NCI-H2081 (cell line): ENCODE measurements at regions not wholly inside any gene's neighbourhood (a gene's known extent, or its start where the extent isn't known, plus 50 kb on each side); places are given as distances from the start of the nearest gene placed in this dataset.

ENCODE experiments used
- DNase-seq, 2 experiments: peaks; one replicate each; lab custom pipeline; 2025; lab: John Stamatoyannopoulos, UW

DNA sequence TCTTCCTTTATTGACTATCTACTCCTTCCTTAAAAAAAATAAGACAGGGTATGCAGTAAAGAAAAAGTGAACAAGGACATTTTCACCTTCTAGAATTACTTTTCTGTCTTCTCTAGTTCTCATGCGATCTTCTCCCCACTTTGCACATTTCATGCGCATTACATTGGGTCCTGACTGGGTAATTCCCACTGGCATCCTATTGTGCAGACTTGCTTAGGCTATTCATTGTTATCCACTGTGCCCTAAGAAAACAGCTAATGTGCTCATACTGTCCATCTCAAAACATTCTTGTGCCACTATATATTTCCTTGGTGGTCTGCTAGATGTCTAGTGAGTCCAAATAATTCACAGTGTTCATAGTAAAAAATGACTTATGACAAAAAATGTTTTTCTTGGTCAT is 447.4 kb upstream of the ROBO1 start:
- DNase-seq, result no peak

DNA sequence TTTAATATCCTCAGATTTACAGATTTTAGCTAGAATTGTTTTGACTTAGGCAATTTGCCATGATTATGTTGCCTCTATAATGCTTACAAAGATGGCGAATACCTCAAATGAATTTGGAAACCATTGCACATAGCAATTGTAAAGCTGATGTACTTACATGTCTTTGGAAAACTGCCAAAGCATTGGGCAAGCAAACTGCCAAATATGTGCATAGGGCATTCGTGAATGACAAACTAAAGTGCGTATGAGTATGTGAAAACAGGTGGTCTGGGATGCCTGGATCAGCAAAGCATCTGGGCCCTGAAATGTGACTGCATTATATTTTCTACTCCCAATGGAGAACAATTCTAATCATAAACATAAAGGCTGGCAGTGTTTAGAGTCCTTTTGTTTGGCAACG is 445.3 kb upstream of the ROBO1 start:
- peak in 1 of 2 experiments; percentile 10 for DNase-seq

DNA sequence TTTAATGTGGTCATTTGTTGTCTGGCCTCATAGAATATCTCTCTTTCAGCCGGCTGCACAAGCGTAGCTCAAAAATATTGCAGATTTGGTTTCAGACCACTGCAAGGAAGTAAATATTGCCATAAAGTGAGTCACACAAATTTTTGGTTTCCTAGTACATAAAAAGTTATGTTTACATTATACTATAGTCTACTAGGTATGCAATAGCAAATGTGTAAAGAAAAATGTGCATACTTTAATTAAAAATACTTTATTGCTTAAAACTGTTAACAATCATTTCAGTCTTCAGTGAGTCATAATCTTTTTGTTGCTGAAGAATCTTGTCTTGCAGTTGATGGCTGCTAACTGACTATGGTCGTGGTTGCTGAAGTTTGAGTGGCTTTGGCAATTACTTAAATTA is 425.1 kb upstream of the ROBO1 start:
- DNase-seq, result no peak

DNA sequence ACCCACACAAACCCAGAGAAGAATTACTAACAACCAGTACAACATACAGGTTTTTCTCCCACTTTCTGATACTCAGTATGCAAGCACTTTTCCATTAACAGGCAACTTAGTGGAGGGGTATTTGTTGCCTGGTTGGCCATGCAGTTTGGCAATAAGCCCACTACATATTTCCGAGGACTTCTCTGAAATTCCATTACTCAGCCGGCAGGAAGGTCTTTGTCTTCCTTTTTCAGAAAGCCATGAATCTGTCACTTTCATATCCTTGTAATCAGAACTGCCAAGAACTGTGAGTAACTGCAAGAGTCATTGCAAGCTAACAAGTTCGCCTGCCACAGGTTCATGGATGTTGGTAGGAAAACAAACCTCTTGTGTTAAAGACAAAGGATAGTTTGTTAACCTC is 422.3 kb upstream of the ROBO1 start:
- no peak for DNase-seq

DNA sequence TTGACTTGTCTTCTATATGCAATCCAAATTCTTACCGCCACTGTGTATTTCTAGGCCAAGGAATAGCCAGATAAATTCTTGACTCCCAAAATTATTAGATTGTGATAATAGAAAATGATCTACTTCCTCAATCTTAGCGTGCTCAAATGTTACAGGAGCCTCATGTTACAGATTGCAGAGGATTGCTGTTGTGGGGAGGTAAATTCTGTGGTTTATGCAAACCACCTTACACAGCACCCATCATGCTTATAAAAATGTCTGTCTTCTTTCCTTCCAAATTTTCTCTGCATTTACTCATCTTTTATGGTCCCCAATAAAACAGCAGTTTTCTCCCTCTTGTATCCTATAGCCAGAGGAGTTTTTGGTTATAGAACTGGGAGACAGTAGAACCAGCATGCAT is 420.2 kb upstream of the ROBO1 start:
- no peak for DNase-seq

DNA sequence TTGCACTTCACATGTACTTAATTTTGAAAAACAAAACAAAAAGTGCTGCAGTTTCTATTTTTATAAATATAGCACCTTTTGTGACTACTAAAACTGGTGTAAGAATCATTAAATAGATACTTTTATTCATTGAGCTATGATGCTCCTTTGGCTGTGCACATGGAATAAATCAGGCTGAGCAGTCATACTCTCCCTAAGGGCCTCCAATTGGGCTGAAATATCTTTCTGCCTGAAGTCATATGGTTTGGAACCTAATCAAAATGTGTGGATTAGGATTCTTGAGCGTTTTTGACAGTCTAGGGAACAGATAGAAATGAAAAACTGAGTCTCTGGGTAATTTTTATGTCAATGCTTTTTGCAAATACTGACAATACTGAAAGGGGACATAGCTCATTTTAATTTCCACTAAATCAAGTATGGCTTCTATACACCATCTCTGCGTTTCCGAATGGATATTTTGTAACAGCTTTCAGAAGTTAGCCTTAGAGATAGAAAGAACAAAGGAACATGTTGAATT is 392.2 kb upstream of the ROBO1 start:
- no peak for DNase-seq

DNA sequence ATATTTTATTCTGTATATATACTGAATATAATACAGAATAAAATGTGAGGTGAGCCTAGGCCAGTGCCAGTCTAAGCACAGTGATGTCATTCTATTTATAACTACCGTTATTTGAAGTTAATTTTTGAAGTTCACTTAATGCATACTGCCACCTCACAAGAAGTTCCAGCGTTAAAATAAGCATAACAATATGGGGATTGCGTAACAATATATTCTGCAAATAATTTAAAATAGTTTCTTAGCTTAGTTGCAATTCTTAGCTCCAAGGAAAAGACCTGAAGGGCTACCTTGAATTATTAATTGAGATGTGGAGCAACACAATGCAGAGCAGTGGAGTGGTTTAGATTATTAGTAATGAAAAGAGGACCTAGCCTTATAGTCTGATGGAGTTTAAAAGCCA is 390.5 kb upstream of the ROBO1 start:
- no peak for DNase-seq

DNA sequence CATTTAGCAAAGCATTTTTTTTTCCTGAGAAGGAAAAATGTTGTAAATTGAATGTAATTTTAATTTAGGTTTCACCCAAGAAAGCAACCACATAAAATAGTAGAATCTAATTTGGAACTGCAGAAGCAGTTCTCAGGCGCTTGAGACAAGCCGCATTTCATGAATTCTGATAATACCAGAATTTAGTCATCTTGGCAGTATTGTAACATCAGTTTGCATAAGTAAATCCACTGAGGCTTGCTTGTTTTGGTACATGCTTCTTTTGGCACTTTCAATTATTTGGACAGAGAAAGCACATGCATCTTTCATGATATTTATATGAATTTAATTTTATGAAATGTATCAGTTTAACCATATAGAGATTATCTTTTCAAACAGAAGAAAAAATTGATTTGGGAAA is 389.7 kb upstream of the ROBO1 start:
- DNase-seq, result no peak

DNA sequence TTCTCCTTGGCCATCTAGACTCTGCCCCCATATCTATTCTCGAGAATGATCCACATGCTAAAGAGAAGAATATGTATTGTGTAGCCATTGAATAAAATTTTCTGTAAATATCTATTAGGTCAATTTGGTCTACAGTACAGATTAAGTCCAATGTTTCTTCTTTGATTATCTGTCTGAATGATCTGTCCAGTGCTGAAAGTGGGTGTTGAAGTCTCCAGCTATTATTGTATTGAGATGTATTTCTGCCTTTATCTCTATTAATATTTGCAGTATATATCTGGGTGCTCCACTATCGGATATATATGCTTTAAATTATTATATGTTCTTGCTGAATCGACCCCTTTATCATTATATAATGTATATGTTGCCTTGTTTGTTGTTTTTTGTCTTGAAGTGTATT is 384.9 kb upstream of the ROBO1 start:
- no peak for DNase-seq

DNA sequence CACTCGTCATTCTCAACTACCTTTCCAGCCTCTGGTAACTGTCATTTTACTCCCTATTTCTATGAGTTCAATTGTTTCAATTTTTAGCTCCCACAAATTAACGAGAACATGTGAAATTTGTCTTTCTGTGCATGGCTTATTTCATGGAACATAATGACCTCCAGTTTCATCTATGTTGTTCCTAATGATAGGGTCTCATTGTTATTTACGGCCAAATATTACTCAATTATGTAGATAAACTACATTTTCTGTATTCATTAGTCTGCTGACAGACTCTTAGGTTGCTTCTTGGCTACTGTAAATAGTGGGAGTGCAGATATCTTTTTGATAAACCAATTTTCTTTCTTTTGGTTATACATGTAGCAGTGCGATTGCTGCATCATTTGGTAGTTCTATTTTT is 374.9 kb upstream of the ROBO1 start:
- no peak for DNase-seq

DNA sequence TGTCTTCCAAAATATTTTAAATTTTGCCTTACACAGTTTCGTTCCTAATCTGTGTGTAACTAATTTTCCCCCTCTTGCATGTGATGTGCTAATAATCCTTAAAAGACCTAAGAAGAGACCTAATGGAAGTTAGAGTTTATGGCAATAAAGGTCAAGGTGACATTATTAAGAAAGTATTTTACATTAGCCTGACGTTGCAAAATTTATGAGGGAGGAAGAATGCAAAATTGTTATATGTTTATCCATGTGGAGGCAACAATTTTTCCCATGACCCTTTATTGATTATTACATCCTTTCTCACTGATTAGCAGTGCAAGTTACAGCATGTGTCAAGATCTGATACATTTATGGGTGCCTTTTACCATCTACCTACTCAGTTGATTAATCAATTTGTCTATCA is 373.8 kb upstream of the ROBO1 start:
- no peak for DNase-seq

DNA sequence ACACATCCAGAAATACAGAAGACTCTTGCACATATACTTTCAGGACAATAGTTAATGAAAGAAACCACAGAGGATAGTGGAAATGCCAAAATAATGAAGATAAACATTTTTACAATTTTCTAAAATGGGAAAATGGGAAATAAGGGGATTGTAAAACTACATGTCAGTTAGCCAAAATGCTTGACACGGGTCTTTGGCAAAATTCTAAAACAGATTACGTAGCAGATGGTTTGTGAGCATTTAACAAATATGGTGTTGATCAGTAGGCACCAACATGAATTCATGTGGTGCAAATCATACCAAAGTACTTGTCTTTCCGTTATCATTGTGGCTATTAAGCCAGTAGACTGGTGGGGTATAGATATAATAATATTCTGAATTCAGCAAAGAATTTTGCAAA is 348.5 kb upstream of the ROBO1 start:
- DNase-seq, result no peak

DNA sequence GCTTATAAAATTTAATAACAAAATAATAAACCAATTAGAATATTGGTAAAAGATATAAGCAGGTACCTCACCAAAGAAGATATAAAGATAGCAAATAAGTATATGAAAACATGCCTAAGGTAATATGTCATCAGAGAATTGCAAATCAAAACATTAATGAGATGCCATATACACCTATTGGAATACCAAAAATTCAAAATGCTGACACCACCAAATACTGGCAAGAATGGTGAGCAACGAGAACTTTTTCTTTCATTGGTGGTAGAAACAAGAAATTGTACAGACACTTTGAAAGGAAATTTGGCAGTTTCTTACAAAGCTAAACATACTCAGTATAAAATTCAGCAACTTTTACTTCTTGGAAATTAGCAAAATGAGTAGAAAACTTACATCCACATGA is 346.9 kb upstream of the ROBO1 start:
- no peak for DNase-seq

DNA sequence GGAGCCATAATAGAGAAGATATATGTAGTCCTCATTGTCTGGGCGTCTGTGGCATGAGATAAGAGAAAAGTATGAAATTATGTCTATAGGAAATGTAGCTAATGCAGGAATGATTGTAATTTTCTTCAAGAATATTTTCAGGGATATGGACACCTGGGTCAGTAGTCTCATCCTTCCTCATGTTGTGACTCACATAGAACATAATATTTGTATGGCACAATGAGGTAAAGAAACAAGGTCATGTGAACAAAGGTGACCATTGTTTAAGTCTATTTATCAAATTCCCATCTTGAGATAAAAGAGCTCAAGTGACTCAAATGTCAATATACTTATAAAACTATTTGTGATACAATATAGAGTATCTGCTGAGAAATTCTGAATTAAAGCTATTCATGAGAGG is 345.5 kb upstream of the ROBO1 start:
- no peak for DNase-seq

DNA sequence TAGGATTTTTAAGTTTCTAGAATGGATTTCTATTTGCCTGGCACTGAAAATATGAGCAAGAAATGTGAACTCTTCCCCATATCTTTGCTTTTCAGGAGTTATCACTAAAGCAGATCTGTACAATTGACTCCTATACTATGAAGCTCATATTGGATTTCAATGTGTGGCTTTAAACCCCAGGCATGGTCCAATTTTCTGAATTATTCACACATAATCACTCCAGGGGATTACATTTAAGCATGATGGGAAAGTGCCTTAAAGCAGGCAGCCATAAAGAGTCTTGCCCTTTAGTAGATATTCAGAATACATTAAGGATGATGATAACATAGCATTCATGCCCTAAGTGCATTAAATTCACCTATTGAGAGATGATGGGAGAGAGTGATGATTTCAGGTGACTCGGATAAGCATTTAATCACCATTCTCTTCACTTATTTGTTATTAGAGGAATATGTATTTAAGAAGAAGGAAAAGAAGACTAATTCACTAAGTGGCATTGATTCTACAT is 331.8 kb upstream of the ROBO1 start:
- DNase-seq, result no peak

DNA sequence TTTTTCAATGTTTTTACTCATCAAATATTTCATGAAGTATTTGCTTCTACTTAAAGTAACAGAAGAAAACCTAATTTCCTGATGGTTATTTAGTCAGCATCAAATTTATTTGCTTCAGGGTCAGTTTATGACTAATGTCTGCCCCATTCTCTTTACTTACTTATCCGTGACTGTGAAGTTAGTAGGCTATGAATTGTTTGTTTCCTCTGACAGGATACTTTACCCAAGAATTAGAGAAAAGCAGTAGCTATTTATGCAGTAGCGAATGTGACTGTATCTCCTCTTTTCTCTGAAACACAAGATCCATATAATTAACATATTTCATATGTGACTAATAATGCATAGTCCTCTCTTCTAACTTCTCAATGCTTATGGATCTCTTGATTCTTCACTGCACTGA is 329.9 kb upstream of the ROBO1 start:
- DNase-seq, result no peak

DNA sequence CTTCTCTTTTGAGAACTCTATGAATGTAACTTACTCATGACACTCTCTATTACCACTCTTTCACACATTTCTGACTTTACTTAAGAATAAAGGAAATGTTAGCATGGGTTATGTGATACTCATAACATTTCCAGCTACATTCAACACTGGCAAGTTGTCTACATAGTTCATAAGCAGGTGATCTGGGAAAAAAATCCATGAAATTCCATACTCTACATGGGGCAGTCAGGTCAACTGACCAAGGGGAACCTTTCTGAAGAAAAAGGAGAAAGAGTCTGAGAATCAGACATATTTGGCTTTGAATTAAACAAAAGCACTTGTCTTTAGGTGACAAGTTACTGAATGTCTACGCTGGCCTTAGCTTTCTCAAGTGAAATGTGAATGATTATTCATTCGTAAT is 329.1 kb upstream of the ROBO1 start:
- DNase-seq, result no peak

DNA sequence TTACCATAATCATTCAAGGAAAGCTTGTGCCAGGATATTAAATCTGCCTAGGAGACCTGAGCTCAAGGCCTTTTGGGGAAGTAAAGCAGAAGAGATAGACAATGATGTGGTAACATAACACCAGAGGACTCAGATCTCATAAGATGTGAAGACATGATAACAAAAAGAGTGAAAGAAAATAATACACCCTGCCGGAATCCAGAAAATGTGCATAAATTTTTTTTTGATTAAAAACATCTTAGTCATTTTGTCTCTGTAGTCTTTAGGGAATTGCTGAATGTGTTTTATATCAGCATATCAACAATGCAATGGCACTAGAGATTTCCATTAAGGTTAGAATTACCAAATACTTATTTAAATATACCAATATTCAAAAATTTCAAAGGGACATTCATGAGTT is 326.8 kb upstream of the ROBO1 start:
- DNase-seq, result no peak

DNA sequence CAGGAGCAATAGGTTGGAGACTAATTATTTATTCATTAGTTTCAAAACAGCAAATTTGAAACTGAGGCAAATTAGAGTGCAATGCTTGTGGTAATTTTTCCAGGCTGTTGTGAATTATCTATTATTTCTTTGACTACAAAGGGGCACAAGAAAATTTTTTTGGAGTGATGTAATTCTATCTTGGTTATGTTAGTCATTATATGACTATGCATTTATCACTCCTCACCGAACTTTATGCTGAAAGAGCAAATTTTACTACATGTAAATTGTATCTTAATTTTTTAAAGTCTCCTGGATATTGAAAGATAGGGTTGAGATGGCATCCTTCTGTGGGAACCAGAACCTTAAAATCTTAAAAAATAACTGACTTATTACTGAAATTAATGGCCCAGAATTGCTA is 320.0 kb upstream of the ROBO1 start:
- DNase-seq, result no peak

DNA sequence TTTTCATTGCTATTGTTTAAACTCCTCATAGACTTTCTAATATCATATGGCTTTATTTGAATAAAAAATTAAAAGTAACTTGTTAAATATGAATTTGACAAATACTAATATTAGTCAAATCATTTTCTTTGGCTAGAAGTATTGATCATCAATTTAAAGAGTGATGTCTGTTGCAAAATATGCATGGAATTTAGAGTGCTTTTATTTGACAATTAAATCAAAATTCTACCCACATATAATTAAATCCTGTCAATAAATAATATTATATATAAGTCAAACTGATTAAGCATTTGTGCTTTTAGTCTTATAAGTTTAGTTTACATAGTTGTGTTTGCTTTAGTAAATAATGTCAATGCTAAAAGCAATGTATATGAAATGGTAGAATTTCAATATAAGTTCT is 318.6 kb upstream of the ROBO1 start:
- no peak for DNase-seq

DNA sequence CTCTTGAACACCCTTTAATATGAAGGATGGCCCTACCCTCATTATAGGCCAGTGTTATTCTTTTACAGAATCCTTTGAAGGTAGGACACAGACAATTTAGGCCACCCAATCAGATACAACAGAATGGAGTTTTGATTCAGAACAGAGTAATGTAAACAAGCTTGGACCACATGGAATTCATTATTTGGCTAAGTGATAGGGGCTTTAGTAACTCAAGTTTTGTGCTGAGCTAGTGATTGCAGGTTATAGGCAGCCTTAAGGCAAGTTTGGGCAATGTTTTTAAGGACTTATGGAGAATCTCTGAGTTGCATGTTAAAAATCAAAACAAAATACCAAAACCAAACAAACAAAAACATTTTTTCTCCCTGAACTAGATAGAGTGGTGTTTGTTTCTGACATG is 312.1 kb upstream of the ROBO1 start:
- no peak for DNase-seq

DNA sequence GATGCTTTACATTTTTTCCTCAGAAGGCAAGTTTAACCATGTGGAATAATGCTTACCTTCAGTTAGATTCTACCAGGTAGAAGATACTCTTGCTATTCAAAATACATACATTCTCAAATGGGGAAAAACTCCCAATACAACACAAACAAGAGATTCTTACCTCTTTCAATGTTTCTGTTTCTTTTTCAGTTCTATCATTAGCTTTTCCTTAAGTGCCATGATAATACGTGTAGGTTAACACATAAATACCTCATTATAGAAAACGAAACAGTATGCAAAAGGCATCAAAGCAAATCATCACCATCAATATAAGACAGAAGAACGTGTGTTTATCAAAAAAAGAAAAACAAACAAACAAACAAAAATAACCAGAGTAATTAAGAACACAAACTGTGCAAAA is 300.7 kb upstream of the ROBO1 start:
- DNase-seq, result no peak

DNA sequence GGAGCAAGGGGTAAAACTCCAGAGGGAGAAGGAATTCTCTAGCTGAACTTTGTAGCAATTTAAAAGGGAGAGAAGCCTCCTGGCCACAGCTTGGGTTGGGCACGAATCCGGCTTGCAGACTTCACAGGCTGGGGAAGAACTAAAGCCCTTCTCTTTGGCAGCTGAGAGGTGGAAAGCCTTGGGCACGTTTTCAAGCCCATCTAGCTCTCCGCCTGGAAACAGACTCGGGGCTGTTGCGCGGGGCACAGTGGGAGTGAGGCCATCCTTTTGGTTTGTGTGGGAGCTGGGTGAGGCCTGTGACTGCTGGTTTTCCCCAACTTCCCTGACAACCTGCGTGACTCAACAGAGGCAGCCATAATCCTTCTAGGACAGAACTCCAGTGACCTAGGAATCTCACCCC is 295.7 kb upstream of the ROBO1 start:
- DNase-seq, result no peak

DNA sequence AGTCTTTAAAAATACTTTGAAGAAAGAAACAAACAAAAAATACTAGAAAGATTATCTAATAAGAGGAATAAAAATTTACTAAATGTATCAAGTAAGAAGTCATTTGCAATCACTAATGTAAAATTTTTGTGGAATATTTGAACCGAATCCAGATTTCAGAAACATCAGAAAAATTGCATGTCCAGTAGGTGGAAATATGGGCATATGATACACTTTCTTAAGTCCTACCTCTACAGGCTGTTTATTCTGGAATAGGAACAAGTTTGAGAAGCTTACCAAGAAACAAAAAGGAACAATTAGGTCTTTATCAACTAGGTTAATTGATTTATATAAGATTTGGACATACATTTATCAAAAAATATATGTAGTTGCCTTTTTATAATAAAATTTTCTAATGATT is 292.9 kb upstream of the ROBO1 start:
- DNase-seq, result no peak

DNA sequence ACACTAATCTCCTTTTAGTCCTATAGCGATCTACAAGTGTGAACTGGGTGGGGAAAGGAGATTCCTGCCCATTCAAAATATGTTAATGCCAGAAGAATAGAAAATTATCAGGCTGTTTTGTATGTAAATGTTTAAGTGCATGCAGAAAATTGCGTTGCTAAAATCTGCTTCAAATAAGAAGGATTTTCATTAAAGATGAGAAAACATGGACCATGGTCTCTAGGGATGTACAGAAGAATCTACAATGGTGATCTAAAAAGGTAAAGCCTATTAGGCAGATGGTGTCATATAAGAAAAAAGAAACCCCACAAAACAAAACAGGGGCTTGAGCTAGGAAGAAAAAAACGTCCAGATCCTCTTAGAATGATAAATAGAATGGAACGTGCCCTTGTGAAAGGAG is 287.5 kb upstream of the ROBO1 start:
- no peak for DNase-seq
